Activated naive CD4-positive, alpha-beta T cell (primary cell): ENCODE measurements at regions not wholly inside any gene's neighbourhood (a gene's known extent, or its start where the extent isn't known, plus 50 kb on each side); places are given as distances from the start of the nearest gene placed in this dataset.

Source experiments
- DNase-seq, 4 experiments: peaks; one replicate each; lab custom pipeline; 2025; lab: John Stamatoyannopoulos, UW

DNA sequence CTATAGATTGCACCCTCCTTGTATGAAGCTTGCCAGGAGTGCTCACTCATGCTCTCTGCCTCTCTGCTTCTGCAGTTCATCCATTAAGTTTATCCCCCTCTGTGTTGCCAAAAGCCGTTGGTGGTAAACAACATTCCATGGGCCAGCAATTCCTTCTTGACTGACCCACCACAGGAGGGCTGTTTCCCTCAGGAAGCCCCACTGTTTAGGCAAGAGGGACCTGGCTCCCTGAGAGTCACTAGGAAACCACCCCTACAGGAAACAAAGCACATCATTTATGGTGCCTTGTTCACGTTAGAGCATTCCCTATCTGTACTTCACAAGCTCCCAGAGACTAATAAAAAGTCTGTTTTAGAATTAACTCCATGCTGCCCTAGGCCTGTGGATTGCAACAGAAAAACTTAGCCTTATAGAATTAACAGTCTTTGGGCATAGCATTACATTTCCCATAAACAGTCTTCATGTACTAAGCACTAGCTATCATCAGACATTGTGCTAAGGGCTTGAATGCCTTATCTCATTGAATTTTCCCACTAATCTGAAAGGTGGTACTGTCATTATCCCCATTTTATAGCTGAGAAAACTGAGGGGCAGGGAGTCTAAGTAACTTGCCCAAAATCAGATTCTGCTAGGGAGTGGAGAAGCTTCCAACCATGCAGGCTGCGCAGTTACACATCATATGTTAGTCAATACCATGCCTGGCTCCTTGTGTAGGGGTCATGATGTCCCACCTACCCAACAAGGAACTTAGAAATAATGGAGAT lies 149.9 kb downstream of the SHQ1 start:
- no peak for DNase-seq

DNA sequence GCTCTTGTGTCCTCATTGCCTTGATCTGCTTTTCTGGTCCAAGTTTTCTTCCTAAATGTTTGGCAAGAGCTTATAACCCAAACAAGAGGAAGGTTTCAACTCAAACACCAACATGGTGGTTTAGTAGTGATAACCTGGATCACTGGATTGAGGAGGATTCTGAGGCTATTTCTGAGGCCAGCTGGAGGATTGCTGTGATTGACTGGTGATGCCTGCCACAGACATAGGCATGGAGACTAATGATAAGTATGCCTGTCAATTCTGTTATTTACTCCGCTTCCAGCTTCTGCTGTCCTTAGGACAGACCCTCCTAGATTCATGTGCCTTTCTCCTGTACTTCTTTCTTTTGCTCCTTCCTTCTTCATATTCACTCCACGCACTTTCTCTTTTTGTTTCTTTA lies 150.5 kb downstream of the SHQ1 start:
- DNase-seq, result no peak

- DNase-seq, result no peak
These were observed 151.4 kb downstream of the SHQ1 start for GRCh38 chr3:72696815-72697214.

- DNase-seq, result no peak
These were observed 153.8 kb downstream of the SHQ1 start for GRCh38 chr3:72694398-72694797.

- DNase-seq, result no peak
These were observed 155.3 kb downstream of the SHQ1 start for GRCh38 chr3:72692990-72693389.

DNA sequence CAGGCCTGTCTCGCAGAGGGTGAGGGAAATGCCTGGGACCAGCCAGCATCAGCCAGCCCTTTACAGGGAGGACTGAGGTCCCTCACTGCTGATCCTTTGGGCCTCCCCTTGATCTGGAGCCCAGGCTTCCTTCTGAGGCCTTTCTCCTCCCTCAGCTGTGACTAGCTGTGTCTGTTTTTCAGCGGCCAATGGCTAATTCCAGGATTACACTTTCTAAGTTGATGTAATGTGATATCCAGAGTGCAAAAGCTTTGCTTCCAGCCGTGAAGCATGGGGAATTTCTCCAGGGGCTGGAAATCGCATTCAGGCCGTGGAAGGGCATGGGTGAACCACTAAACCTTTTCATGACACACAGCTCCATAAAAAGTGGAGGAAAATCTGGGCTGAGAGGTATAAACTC lies 157.6 kb downstream of the SHQ1 start:
- DNase-seq, result no peak

DNA sequence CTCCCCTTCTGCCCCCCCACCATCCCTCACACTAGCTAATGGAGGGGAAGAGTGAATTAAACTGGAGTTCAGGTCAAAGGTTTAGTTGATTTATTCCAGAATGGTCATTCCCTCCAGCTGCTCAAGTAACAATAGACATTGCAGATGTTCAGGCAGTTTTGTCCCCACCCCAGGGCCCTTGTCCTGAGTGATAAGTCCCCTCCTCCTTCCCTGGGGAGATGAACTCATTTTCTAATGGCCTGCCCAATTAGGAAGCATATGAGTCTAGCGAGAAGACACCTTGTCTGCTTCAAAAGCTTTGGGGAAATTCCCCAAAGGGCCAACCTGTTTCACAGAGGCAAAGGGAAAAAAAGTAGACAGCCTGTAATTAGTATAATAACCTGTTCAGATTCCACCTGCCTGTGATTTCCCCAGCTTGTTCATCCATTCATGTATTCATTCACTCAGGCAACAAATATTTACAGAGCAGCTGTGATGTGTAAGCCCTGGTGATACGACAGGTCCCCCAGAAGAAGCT lies 165.3 kb downstream of the SHQ1 start:
- DNase-seq, result no peak

- DNase-seq, result no peak
These were observed 166.6 kb downstream of the SHQ1 start for GRCh38 chr3:72681598-72681997.

DNA sequence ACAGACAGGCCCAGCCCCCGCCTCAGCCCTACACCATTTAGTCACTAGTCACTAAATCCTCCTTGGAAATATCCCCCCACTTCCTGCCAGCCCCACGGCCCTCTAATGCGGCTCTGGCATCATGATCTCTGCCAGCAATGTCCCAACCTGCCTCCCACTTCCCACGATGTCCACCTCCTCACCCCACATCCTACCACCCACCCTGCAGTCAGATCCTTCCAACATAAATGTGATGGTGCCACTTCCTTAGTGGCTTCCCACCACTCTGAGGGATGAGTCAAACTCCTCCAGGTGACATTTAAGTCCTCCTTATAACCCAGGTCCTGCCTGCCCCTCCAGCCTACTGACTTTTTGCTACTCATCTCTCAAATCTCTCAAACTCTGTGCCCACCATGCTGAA lies 167.5 kb downstream of the SHQ1 start:
- no peak for DNase-seq

DNA sequence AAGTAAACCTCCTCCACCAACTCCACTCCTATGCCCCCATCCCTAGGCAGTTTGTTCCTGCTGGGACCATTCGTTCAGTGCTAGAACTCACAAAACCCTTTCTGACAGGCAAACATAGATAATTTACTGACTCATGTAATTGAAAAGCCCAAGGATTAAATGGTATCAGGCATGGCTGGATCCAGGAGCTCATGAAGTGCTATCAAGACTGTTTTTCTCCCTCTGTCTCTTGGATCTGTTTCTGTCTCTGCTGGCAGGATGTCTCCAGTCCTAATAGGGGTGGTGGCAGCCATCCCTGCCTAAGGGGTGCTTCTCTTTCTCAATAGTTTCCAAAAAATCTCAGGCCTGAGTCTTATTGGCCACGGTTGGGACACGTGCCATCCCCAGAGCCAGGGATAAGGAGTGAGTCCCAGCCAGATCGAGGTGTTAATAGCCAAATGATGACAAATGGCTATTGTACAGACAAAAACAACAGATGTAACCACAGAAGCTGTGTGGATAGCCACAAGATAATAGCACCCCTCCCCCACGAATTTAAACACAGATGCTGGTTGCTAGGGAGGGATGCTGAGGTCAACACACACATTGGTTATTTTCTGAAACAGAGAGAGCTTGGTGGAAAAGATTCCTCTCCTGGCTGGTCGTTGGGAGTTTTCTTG lies 168.6 kb downstream of the SHQ1 start:
- DNase-seq, result no peak

GRCh38 chr3:72678867-72679266 lies 169.4 kb downstream of the SHQ1 start:
- DNase-seq, result no peak

DNA sequence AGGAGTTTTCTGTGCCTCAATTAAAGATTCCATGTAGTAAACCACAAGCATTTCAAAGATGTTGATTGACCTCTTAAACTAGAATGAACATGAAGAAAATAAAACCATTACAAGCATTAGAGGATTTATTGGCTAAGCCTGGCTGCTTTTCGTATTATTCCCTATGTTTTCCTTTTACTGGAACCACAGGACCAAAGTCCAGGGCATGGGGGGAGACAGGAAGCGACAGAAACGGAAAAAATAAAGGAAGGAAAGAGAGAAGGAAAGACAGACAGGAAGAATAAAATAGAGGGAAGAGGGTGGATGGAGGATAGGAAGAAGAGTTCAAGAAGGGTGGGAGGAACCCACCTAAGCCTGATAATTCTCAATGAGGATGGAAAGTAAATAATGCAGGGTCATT lies 169.9 kb downstream of the SHQ1 start:
- no peak for DNase-seq

DNA sequence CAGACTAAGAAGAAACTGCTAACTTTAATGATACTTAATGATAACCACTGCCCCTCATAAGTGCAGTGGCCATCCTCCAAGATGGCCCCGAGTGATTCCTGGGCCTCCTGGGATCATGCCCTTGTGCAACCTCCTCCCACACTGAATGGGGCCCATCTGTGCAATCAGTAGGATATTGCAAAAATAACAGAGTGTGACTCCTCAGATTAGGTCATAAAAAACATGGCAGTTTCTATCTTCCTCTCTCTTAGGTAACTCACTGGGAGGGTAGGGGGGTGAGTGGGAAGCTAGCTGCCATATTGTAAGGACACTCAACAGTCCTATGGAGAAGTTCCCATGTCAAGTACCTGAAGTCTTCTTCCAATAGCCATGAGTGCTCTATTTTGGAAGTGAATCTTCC lies 173.0 kb downstream of the SHQ1 start:
- no peak for DNase-seq

GRCh38 chr3:72673011-72673771 lies 175.1 kb downstream of the SHQ1 start:
- no peak for DNase-seq

- DNase-seq, result no peak
These were observed 179.0 kb downstream of the SHQ1 start for GRCh38 chr3:72669224-72669623.

DNA sequence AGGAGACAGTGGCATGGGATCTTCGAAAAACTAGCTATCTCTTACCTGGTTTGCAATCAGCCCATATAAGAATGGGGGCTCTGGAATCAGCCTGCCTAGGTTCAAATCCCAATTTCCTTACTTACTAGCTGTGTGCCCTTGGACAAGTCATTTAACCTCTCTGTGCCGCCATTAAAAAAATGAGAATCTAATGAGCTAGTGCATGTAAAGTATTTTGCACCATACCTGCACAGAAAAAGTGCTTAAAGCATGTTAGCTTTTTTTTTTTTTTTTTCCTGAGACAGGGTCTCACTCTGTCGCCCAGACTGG lies 181.8 kb downstream of the SHQ1 start:
- no peak for DNase-seq

GRCh38 chr3:72665701-72666446 lies 182.4 kb downstream of the SHQ1 start:
- DNase-seq, result peak in 3 of 4 experiments; percentile 27 to 57 (median 49)

GRCh38 chr3:72665103-72665502 lies 183.1 kb downstream of the SHQ1 start:
- no peak for DNase-seq

DNA sequence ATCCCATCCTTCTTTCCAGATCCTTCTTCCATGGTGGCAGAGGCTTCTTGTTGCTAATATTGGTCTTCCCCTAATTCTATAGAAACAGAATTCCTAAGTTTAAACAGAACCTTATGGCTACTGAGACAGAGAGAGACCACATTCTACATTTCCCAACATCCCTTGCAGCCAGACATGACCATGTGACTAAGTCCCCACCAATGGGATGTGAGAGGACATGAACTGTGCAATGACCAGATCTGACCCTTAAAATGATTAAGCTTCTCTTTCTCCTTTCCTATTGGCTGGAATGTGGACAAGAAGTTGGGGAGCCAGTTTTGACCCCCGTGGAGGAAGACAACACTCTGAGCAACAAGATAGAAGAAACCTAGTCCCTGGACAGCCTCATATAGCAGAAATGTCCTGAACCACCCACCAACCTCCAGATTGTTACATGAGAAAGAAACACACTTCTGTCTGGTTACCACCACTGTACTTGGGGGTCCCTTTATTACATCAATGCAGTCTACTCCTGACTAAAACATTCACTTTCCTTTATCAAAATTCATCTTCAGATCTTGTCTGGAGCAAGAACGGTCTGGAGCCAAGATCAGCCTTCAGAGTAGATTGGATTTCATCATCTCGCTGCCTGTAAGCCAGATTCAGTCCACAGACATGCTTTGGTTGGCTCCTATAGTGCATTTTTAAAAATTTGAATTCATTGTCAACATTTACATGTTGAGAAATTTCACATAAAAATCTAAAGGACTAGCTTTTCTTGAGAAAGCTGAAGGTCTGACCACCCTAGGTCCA lies 183.9 kb downstream of the SHQ1 start:
- DNase-seq, result no peak

DNA sequence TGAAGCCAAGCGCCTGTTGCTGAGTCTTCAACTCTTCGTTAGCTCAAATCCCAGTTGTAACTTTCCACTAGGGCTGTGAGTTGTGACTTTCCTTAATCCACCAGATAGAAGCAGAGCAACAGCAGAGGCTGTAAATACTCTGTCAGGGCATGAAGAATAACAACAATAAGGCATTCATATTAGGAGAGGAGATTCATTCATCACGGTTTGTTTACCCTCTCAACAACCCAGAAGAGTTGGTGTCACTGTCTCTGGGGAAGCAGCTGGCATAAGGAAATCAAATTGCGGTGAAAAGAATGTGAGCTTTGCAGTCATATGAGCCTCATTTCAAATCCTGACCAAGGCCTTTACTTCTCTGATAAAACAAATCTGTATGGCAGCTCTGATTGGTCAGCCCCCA lies 184.8 kb downstream of the SHQ1 start:
- DNase-seq, result no peak

DNA sequence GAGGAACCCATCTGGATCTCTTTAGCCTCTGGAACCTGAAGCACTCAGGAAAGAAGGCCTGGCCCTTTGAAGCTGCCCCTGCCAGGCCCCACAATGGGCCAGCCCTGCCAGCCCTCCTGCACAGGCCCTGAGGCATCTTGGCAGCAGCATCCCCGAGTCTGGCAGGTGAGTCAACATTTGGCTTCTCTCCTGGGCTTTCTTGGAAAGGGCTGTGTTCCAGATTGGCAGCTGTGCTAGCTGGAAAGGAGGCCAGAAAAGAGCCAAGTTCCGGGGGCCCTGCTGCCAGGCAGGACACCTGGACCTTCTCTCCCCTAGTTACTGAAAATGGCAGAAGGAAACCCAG lies 187.2 kb downstream of the SHQ1 start:
- no peak for DNase-seq
